Stimulated activated naive CD8-positive, alpha-beta T cell treated with anti-CD3 and anti-CD28 coated beads, Interleukin-15, amount 100 ng/mL, for 72 hours (primary cell): ENCODE measurements at regions not wholly inside any gene's neighbourhood (a gene's known extent, or its start where the extent isn't known, plus 50 kb on each side); places are given as distances from the start of the nearest gene placed in this dataset.

Source experiments
- ATAC-seq: fragments of 150-1000 bp; cut with Tn5 transposase; 2 replicates; pipeline ENCODE4 v1.10.0; 2021; ENCODE audit warnings: mild to moderate bottlenecking, moderate library complexity
- DNase-seq, 2 donors: peaks; one replicate each; pipeline ENCODE4 v3.0.0; 2021 to 2022
- H3K27ac Mint-ChIP-seq, 2 donors: one replicate each; pipeline ENCODE4 v1.8.0; 2022; ENCODE audit warnings: mild to moderate bottlenecking in 2 of 2, mixed read lengths in 2 of 2, moderate library complexity in 2 of 2
- H3K27me3 Mint-ChIP-seq: one replicate; pipeline ENCODE4 v1.8.0; 2022; ENCODE audit warnings: mixed read lengths
- H3K4me1 Mint-ChIP-seq: one replicate; pipeline ENCODE4 v1.8.0; 2022; ENCODE audit warnings: mild to moderate bottlenecking, mixed read lengths
- H3K4me3 Mint-ChIP-seq, 2 donors: one replicate each; pipeline ENCODE4 v1.8.0; 2022; ENCODE audit warnings: mild to moderate bottlenecking in 2 of 2, mixed read lengths in 2 of 2, moderate library complexity in 1 of 2
- H3K9me3 Mint-ChIP-seq, 2 donors: one replicate each; pipeline ENCODE4 v1.8.0; 2022; ENCODE audit warnings: mixed read lengths in 2 of 2

GRCh38 chr3:124115956-124116355, 124.0 kb upstream of the ROPN1 start:
- no peak overlapping the region for H3K27ac Mint-ChIP-seq
- no peak for ATAC-seq

DNA sequence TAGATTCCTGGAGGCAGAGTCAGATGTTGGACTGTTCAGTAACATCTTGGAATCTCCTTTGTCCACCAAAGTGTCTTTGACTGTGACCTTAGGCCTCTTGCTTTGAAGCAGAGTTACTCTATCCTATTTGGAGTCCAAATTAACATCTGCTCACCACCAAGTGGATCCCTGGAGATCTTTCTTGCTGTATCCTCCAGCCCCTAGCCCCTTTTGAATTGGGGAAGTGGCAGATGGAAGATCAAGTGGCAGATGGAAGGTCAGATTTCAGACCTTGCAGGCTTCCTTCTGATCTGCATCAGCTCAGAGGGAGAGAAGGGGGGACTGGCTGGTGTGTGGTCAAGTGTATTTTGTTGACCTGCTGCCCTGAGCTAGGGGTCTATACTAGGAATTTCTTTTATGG, 125.0 kb upstream of the ROPN1 start:
- Mint-ChIP-seq H3K4me3 (no peak overlapping the region), H3K4me1 (no peaks in the 10 kb centered on the region), H3K27ac (no peak overlapping the region), H3K27me3 (peaks cover 34% of the 10 kb centered on the region), H3K9me3 (no peaks in the 10 kb centered on the region)
- DNase-seq (no peak), ATAC-seq (no peak)

More at GRCh38 chr3:124115956-124116355, 124.0 kb upstream of the ROPN1 start:
- Mint-ChIP-seq H3K4me1 (no peaks in the 10 kb centered on the region), H3K9me3 (no peaks in the 10 kb centered on the region), H3K27me3 (peaks cover 34% of the 10 kb centered on the region), H3K4me3 (no peak overlapping the region)
- no peak for DNase-seq

- Mint-ChIP-seq H3K27me3 (peaks cover 34% of the 10 kb centered on the region), H3K9me3 (no peaks in the 10 kb centered on the region), H3K27ac (no peak overlapping the region), H3K4me3 (no peak overlapping the region), H3K4me1 (no peaks in the 10 kb centered on the region)
- ATAC-seq, result no peak
- DNase-seq, result no peak
These were observed 125.6 kb upstream of the ROPN1 start for GRCh38 chr3:124117486-124117885.

- DNase-seq (no peak), ATAC-seq (no peak)
- Mint-ChIP-seq H3K27ac (no peak overlapping the region), H3K4me1 (no peaks in the 10 kb centered on the region), H3K9me3 (no peaks in the 10 kb centered on the region), H3K27me3 (peaks cover 28% of the 10 kb centered on the region), H3K4me3 (no peak overlapping the region)
These were observed 126.5 kb upstream of the ROPN1 start for GRCh38 chr3:124118397-124118796.

GRCh38 chr3:124119056-124119716, 127.3 kb upstream of the ROPN1 start:
- Mint-ChIP-seq H3K27me3 (peaks cover 20% of the 10 kb centered on the region), H3K27ac (peak overlapping the region in 1 of 2 donors; percentile 44), H3K4me1 (no peaks in the 10 kb centered on the region), H3K9me3 (no peaks in the 10 kb centered on the region), H3K4me3 (no peak overlapping the region)
- DNase-seq, result no peak
- ATAC-seq, result no peak

DNA sequence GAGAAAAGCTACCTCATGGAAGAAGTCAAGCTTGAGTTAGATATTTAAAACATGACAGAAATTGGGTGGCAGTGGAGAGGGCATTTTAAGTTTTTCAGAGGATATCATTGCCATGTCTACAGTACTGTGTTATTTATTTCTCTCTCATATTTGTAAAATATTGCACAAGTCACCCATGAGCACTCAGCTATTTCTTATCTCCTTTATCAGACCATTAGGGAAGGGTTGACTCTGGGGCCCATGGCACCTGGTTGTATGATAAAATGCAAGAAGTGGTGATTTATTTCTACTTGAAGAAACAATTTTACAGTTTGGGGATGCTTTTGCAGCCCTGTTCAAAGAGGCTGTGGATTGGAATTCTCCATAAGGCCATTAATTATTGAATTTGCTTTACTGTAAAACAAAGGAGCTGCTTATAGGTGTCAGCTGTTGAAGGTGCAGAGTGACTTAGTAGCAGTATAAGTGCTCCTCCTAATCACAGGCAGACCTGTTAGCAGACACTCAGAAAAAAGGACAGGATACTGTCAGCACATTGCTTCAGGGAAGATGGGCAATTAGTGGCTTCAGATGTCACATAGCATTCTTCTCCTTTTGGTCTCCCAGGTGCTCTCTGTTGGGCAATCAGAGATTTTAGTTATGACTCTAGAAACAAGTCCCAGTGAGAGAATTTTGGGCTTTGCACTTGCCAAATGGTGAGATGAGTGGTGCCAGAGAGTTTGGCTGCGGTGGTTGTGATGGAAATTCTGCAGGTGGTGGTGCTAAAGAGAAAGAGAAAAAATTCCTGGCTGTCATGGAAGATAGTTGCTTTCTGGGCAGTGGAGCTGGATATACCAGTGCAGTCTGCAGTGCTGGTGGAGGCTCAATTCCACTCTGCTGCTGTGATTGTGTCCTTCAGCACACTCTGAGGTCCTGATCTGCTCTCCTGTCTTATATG, 129.7 kb upstream of the ROPN1 start:
- no peak for DNase-seq
- no peaks in the 10 kb centered on the region for H3K4me1 Mint-ChIP-seq
- H3K4me3 Mint-ChIP-seq, result no peak overlapping the region
- no peaks in the 10 kb centered on the region for H3K9me3 Mint-ChIP-seq
- no peak for ATAC-seq
- no peak overlapping the region for H3K27ac Mint-ChIP-seq
- H3K27me3 Mint-ChIP-seq, result peaks cover 18% of the 10 kb centered on the region

- Mint-ChIP-seq H3K4me3 (no peak overlapping the region), H3K27me3 (peaks cover 9% of the 10 kb centered on the region), H3K9me3 (no peaks in the 10 kb centered on the region), H3K27ac (no peak overlapping the region), H3K4me1 (no peaks in the 10 kb centered on the region)
- ATAC-seq (no peak), DNase-seq (no peak)
These were observed 133.4 kb upstream of the ROPN1 start for GRCh38 chr3:124125315-124125714.

DNA sequence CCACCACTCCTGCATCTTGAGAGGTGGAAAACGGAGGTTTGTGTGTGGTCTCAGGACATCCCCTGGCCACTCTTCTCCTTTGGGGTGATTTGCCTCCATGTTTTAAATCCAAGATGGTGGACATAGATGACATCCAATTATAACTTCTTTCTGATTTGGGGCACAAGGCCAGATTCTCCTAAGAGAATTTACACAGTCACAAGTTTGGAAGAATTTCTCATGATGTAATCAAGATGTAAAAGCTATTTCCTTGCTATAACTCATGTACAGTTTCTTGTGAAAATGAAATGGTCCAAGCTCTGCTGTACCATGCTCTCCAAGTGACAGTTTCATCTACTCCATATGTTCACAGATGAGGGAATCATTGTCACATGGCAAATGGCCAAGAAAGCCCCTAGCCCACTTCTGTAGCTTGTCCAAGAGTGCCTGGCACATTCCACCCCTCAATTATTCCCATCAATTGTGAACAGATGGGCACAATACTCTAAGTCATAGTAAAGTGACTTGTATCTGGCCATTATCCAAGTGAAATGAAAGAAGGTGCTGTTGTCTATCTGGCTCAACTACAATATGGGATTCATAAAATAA, 134.6 kb upstream of the ROPN1 start:
- Mint-ChIP-seq H3K9me3 (no peaks in the 10 kb centered on the region), H3K27me3 (peaks cover 20% of the 10 kb centered on the region), H3K27ac (no peak overlapping the region), H3K4me3 (no peak overlapping the region), H3K4me1 (no peaks in the 10 kb centered on the region)
- DNase-seq (no peak), ATAC-seq (no peak)

DNA sequence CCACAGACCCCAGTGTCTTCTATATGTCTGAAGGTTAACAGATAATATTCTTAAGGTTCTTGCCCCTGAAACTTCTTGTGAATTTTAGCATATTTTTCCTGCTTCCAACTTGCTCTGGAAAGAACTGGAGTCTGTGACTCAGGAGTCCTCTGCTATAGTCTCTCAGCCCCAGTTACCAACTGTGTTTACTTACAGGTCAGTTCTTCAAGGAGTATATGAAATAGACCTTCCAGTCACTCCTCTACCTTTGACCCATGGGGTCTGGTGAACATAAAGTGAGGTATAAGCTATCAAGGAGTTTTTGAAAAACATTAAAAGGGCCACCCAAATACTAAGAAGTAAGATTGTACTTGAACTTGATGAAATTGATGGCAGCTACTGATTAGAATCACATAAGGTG, 139.2 kb upstream of the ROPN1 start:
- H3K27me3 Mint-ChIP-seq, result peaks cover 25% of the 10 kb centered on the region
- no peaks in the 10 kb centered on the region for H3K4me1 Mint-ChIP-seq
- no peaks in the 10 kb centered on the region for H3K9me3 Mint-ChIP-seq
- DNase-seq (no peak), ATAC-seq (no peak)
- no peak overlapping the region for H3K27ac Mint-ChIP-seq
- H3K4me3 Mint-ChIP-seq, result no peak overlapping the region

- no peak for DNase-seq
- Mint-ChIP-seq H3K27me3 (peaks cover 25% of the 10 kb centered on the region), H3K4me1 (no peaks in the 10 kb centered on the region), H3K4me3 (no peak overlapping the region), H3K27ac (no peak overlapping the region), H3K9me3 (no peaks in the 10 kb centered on the region)
- no peak for ATAC-seq
These were observed 139.7 kb upstream of the ROPN1 start for GRCh38 chr3:124131580-124131979.

DNA sequence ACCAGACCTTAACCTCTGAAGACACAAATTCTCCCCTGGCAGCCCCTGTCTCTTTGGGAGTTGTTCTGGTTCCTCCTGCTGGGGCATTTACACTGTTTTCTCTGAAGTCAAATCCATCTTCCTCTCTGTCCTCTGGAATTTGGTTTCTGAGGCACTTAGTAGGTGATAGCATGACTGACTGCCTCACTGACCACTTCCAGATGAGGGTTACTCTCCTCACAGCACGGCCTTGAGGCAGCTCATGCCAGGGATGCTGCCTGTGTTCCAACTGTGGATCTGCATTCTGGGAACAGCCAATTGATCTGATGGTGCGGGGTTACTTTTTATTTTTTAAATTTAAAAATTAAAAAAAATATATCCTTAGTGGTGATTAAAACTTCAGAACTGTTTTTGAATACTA, 140.9 kb upstream of the ROPN1 start:
- Mint-ChIP-seq H3K27ac (no peak overlapping the region), H3K27me3 (peaks cover 37% of the 10 kb centered on the region), H3K9me3 (no peaks in the 10 kb centered on the region), H3K4me1 (no peaks in the 10 kb centered on the region), H3K4me3 (no peak overlapping the region)
- DNase-seq (no peak), ATAC-seq (no peak)

GRCh38 chr3:124133366-124133940, 141.5 kb upstream of the ROPN1 start:
- H3K4me1 Mint-ChIP-seq, result no peaks in the 10 kb centered on the region
- no peak overlapping the region for H3K4me3 Mint-ChIP-seq
- H3K27ac Mint-ChIP-seq, result no peak overlapping the region
- H3K9me3 Mint-ChIP-seq, result no peaks in the 10 kb centered on the region
- ATAC-seq (no peak), DNase-seq (no peak)
- H3K27me3 Mint-ChIP-seq, result peaks cover 44% of the 10 kb centered on the region

DNA sequence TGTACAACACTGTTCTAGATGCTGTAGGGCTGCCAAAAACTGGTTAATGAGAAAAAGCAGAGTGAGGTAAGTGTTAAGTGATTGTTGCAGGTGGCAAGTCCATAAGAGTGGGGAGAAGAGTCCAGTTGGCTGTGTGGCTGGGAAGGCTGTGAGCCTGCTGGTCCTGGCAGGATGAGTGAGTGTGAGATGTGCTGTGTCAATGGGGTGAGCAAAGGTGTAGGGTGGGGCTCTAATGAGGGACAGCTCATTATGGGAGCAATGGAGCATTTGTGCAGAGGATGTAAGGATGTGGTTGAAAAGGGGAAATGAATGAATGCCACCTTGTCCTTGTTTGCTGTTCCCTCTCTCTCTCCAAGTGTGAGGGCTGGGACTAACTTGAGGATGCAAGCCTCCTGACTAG, 145.3 kb upstream of the ROPN1 start:
- no peaks in the 10 kb centered on the region for H3K4me1 Mint-ChIP-seq
- no peak overlapping the region for H3K4me3 Mint-ChIP-seq
- H3K27me3 Mint-ChIP-seq, result peaks cover 29% of the 10 kb centered on the region
- DNase-seq (no peak), ATAC-seq (no peak)
- no peak overlapping the region for H3K27ac Mint-ChIP-seq
- H3K9me3 Mint-ChIP-seq, result no peaks in the 10 kb centered on the region

DNA sequence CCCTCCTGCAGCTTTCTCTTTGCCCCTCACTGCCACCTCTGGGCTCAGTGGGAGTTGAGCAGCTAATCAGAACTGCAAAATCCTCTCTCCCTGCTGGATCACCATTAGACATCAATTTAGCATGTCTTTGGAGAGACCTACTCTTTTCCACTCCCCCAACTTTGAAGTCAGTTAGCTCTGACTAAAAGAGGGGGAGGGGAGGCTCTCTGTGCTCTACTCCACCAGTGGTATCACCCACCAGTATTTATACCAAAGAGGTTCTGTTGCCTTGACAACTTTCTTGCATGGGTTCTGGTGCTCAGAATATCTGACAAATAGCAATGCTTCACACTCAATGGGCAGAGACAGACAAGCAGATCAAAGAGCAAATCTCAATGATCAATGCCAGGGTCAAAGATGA, 146.2 kb upstream of the ROPN1 start:
- H3K4me3 Mint-ChIP-seq, result no peak overlapping the region
- no peak overlapping the region for H3K27ac Mint-ChIP-seq
- peaks cover 22% of the 10 kb centered on the region for H3K27me3 Mint-ChIP-seq
- DNase-seq, result no peak
- ATAC-seq, result no peak
- no peaks in the 10 kb centered on the region for H3K4me1 Mint-ChIP-seq
- no peaks in the 10 kb centered on the region for H3K9me3 Mint-ChIP-seq

DNA sequence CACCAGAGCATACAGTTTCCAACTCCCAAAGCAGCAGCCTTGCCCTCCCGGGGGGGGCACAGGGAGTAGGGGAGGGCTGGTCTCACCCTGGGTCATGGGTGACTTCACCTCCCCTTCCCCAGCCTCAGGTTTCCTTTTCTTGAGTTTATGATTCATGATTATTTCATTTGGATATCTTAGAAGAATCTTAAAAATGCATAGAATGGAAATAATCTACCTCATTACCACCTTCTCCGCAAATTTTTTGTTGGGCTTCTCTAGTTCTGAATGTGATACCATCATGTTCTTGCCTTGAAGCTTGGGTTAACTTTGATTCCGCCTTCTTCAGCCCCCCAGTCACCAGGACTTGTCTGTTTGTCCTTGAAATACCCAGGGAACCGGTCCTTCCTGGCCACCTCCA, 148.8 kb upstream of the ROPN1 start:
- no peak for DNase-seq
- no peak for ATAC-seq
- Mint-ChIP-seq H3K4me3 (no peak overlapping the region), H3K4me1 (no peaks in the 10 kb centered on the region), H3K27me3 (peaks cover 26% of the 10 kb centered on the region), H3K27ac (no peak overlapping the region), H3K9me3 (no peaks in the 10 kb centered on the region)
